ENCODE measurements at regions not wholly inside any gene's neighbourhood (a gene's known extent, or its start where the extent isn't known, plus 50 kb on each side); places are given as distances from the start of the nearest gene placed in this dataset.
"Not testable (repeated sequence)": the region's sequence is repeated elsewhere in the genome, so short reads cannot be mapped to it uniquely, and the experiment has no call there.

DNA sequence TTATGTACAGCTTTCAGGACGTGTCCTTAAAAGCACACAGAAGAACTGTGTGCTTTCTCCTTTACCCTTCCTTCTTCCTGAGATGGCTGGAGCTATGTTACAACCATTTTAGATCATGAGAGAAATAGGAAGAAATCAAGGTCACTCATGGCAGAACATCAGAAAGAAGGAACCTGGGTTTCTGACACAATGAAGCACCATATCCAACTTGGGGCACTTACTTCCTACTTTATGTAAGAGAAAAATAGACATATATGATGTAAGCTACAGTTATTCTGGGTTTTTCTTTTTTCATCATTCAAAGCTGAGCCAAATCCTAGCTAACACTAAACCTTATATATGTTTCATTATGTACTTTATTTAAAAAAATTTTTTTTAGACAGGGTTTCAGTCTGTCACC, 79.5 kb downstream of the FAM161A start:
- DNase-seq: no peak

DNA sequence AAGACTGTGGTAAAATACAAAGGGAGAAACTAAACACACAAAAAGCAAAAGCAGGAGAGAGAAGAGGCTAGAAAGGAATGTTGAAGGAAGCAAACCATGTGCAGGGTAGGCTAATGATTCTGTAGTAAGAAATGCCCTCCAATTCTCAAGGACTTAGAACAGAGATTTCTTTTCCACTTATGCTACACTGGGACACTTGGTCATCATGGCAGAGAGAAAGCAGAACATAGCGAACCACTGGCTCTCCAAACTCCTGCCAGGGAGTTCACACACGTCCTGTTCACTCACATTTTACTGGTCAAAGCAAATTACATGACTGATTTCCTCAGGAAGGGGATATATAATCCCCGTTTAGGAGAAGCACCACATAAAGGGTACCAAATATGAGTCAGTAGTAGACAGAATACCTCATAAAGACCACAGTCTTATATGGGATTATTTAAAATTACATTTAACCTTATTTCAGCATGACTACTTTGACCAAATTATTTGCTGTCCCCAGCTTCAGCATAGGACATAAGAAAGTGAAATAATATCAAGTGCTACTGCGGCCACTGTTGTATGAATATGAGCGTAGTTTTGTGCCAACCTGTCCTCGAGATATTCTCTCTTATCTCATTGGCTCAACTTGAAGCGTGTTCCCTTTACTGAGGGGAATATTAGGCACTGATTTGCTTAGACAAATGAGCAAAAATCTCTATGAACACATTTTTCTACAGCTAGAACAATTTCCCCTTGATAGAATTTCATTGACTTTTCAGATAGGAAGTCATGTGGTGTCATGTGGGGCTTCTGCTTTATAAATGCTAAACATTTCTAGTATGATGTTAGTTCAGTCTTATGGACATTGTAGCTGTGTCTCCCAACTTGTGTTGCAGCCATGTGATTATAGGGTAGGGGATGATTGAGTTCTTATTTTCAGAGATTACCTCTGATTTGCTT, 81.7 kb downstream of the FAM161A start:
- DNase-seq: no peak

DNA sequence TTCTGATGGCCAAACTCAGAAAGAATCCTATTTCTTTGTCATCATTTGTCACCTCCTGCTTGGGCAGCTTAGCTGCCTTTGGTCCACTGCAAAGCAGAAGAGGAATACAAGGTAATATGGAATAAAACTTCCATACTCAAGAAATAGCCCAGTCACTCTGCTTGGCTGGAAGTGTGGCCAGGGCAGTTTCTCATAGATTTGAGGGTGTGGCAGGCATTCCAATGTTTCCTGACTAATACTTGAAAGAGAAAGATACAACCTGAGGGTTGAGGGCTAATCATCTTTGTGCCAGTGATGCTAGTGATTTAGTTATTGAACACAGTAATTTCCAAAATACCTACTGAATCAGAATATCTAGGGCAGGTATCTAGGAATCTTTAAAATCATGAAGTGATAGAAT, 83.1 kb downstream of the FAM161A start:
- no peak for DNase-seq

DNA sequence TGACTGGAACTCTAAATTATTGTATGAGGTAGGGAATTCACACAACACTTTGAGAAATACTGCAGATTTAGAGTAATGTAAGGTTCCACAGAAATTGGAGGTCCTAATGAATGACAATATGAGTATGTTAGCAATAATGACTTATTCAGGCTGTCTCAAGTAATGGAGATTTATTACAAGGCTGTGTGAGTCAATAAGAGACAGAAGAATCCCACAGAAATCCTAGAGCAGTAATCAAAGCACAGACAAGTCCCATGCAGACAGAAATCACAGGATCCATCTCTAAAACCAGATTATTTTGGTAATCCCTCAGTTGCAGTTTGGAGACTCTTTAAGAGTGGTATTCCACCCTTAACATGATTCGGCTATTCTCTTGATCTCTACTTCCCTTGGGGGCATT, 83.6 kb downstream of the FAM161A start:
- no peak for DNase-seq

DNA sequence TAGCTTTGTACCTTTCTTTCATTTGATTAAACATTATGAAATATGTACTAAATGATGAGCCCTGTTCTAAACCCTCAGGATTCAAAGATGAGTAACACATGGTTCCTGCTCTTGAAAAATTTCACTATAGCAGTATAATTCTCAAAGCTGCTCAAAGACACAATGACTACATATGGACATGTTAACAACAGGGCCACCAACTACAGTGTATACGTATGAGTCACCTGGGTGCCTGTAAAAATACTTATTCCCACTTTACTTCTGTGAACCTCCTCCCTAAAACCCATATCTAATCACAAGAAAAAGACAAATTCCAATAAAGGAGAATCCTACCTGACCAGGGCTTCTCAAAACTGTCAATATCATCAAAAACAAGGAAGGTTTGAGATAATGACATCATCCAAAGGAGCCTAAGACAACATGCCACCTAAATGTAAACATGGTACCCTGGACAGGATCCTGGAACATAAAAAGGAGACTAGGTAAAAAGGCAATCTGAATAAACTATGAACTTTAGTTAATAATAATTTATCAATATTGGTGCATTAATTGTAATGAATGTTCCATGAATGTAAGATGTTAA, 84.7 kb downstream of the FAM161A start:
- no peak for DNase-seq

DNA sequence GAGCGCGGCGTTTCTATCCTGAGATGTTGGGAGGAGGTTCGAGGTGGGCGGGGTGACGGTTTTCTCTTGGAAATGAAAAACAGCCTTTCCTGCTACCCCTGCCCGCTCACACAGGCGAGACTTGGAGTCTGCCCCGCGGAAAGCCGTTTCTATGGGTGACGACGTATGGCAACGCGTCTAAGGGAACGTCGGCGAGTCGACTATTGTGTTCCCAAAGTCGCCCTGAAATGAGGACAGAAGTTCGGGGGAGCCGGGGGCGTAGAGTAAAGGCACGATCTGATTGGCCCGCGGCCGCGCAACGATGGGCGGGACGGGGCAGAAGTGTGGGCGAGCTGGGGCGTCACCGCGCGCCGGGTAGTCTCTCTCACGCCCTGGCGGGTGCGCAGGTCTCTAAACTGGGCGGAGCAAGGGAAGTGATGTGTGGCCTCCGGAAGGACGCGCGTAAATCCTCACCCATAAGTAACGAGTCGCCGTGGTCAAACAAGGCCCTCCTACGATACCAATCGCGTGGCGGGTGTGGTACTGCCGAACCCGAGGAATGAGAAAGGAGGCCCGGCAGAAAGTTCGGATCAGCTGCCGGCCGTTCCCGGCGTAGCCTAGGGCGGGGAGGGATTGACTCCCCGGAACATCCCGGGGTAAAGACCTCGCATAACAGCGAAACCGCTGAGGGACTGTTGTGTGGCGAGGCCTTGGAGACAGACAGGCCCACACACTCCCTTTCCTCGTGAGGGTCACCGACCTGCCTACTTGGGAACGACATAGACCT, 89.6 kb downstream of the FAM161A start:
- DNase-seq: peak; percentile 98

DNA sequence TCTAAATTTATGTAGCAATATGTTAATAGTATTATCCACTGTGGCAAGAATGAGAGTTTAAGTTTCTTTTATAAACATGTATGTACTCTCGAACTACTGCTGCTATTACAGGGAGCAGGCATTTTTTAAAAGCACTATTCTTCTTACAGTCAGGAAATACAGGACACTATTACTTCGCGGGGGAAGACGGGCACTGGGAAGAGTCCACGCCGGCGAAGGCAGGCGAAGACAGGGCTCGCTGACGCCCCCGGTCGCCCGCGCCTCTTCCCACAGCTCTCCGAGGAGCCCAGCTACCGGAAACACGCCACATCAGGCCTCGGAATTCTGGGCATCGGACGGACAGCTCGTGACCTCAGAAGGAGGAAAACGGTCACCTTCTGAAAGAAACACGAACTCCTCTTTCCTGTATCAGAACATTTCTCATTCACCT, 90.2 kb downstream of the FAM161A start:
- no peak for DNase-seq

DNA sequence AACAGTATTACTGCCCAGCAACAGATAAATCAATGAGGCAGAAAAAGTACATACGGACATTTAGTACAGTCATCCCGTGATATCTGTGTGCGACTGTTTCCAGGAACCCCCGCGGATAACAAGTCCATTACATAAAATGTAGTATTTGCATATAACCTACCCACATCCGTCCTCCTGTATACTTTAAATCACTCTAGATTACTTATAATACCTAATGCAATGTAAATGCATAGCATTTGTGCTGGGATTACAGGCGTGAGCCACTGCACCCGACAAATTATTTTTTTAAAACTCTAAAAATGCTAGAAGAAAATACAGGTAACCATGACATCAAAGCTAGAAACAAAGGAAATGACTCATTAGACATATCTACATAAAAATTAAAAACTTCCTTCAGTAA, 91.6 kb downstream of the FAM161A start:
- DNase-seq: peak; percentile 74

DNA sequence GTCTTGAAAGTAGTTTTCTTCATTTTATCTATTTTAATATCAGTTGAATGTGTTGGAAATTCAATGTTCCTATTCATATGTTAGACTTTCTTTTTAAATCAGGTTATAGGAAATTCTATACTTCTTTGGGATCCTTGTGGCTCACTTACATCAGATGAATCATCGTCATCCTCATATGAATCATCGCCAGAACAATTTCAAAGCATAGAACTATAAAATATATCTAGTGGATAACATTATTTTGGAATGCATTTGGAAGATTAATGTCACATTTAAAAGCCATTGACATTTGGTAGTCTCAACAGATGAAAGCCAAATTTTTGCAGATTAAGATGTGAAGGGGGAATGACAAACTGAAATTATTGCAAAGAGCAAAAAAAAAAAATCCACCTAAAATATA, 94.1 kb downstream of the FAM161A start:
- peak; percentile 31 for DNase-seq

DNA sequence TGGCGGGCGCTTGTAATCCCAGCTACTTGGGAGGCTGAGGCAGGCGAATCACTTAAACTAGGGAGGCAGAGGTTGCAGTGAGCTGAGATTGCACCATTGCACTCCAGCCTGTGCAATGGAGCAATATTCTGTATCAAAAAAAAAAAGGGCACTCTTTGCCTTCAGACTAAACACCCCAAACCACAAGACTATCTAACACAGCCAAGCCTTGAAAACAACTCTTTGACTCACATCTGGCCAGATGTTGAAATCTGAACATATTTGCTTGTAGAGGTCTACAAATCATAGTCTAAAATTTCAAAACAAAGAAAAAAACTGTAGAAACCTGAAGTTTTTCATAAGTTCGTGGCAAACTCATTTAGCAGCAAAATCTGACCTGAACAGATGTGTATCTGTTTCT, 94.9 kb downstream of the FAM161A start:
- peak; percentile 25 for DNase-seq

DNA sequence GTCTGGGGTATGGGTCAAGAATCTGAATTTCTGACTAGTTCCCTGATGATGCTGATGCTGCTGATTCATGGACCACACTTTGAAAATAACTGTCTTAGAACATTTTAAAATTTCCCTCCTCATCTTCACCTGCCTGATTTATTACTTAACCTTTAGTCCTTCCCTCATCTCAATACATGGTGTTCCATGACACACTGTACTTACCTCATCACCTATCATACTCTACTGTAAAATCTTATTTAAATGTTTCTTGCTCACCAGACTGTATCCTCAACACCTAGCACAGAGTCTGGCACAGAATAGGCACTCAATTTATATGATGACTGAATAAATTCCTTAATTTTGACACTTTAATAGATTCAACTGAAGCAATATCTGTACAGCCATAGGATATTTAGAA, 95.7 kb downstream of the FAM161A start:
- no peak for DNase-seq

DNA sequence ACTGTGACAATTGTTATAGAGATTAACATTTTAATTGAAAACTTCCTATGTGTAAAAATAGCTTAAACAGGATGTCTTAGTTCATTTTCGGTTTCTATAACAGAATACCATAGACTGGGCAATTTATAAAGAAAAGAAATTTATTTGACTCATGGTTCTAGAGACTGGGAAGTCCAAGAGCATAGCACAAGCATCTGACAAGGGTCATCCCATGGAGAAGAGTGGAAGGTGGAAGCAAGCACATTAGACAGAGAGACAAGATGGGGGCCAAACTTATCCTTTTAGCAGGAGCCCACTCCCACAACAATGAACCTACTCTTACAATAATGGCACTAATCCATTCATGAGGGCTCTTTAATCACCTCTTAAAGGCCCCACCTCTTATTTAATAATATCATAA, 100.3 kb downstream of the FAM161A start:
- DNase-seq: no peak

DNA sequence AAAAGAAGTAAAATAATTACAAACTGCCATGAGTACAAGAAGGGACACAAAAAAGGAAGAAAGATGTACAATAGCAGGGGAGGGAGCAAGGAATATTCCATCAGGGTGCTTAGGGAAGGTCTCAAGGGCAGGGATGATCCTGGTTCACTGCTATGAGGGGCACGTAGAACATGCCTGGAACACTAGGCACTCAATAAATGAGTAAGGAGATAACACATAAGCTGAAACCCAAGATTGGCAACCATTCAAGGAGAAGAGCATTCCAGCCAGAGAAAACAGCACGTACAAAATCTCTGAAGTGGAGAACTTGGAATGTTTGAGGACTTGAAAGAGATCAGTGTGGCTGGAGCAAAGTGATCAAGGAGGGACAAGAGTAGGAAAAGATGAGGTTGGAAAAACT, 103.2 kb downstream of the FAM161A start:
- DNase-seq: no peak

DNA sequence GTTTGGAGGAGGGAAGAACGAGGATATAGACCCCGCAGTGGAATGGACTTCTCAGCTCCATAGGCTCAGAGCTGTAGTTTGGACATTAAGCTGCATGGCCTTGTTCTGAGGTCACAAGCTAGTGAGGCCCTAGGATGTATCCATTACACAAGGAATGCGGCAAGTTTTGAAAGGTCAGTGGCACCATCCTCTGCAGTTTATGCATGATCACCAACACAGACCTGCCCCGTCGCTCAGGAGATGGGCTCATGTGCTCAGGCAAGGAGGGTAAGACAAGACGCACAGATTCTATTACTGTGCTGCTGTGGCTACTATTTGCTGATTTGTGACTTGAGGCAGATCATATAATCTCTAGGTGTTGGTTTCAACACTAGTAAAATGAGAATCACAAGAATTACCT, 110.9 kb downstream of the FAM161A start:
- no peak for DNase-seq

DNA sequence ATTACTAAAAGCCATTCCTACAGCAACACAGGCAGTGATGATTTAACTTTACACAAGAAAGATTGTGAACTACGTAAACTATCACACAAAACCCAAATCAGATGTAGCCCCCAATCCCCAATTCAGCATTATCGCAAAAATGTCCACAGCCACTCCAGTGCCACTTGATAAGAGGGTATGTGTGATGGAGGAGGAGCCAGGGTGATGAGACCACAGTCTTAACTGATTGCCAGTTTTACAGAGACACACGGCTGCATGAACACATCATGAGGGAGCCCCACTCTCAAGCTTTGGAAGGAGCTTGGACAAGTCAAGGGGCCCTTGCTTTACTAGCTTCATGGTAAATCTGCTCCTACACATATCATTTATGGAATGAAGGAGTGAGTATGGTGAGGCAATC, 116.0 kb downstream of the FAM161A start:
- DNase-seq: no peak

DNA sequence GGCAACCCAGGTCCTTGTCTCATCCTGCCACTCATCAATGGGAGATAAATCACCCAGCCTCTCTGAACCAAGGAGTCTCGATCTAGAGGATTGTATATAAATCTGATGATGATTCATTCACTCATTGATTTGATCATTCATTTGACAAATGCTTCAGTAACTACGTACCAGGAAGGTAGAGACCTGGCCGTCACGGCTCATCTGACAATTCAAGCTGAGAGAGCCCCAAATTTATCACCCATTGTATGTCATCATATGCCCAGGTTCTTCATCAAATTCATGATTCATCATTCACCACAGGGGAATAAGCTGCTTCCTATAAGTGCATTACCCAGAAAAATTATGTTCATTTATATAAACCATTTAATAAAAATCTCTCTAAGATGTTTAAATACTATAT, 116.9 kb downstream of the FAM161A start:
- no peak for DNase-seq

DNA sequence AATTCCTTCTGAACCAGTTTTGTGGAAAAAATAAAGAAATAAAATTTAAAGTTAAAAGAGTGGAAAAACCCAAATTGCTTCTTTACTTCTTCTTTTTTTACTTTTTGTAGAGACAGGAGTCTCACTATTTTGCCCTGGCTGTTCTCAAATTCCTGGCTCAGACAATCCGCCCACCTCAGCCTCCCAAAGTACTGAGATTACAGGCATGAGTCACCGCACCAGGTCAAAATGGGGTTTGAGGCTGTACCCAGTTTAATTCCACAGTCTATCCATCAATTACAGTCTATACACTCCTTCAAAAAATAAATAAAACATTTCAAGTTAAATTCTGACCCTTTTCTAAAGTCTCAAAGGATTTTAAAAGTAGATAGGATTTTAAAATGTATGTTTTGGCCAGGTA, 120.3 kb downstream of the FAM161A start:
- no peak for DNase-seq

DNA sequence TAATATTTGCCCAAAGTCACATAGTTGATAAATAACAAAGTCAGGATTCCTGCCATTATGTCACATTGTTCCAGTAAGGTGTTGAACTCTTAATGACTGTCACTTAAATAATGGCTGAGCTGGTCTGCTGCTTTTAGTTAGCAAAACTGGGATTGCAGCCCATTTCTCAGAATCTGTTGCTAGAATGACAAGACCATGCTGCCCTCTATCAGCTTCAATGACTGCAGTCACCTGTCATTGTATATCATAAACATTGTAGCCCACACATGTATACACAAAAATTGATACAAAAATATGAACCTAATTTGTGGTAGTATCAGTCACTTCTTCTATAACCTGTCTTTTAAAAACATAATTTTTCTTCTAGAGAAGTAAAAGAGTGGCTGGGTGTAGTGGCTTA, 121.1 kb downstream of the FAM161A start:
- no peak for DNase-seq

DNA sequence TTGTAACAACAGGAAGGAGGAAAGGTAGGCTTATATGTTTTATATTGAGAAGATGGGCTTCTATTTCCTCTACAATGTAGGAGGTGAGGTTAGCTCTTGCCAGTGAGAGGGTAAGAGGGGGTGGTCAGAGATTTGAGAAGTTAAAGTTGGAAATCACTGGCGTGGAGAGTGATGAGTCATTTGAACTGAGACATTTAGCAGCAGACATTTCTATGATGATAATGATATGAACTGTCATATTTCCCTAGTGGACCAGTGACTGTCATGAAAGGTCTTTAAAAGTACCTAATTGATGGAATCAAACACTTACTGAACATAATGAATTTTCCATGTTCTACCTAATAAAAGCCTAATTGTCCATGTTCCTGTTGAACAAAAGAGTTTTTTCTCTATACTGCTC, 126.1 kb downstream of the FAM161A start:
- peak; percentile 12 for DNase-seq

DNA sequence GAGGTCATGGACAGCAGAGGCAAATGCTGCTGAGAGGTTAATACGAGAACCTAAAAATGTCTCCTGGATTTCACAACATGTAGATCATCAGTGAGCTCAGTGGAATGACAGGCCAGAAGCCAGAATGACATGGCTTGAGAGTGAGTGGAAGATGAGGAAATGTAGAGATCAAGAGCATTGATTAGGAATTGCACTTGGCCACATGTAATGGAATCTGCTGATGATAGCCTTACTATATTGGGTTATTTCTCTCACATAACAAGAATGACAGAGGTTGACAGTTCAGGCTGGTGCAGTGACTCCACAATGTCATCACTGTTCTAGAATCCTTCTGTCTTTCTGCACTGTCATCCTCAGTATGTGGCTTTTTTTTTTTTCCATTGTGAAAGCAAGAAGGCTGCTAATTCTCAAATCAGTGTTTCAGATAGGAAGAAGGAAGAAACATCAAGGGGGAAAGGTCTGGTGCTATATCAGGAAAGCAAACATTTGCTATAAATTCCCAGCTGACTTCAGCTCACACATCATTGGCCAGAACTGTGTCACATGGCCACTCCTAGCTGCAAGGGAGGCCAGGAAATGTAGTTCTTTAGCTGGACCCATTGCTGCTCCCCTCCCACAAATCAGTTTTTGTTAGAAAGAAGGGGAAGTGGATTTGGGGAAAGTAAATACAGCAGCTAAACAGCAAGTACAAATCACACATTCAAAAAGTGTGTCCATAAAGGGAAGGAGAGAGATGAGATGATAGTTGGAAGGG, 127.2 kb downstream of the FAM161A start:
- DNase-seq: no peak

DNA sequence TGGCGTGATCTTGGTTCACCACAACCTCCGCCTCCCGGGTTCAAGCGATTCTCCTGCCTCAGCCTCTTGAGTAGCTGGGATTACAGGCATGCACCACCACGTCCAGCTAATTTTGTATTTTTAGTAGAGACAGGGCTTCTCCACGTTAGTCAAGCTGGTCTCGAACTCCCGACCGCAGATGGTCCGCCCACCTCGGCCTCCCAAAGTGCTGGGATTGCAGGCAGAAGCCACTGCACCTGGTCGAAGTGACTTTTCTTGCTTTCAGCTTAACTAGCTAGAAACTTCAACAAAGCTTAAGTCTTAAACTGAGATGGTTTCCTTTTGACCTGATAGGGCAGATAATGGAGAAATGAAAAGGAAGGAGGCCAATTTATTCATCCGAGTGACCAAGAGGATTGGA, 130.5 kb downstream of the FAM161A start:
- not testable (repeated sequence) for DNase-seq

DNA sequence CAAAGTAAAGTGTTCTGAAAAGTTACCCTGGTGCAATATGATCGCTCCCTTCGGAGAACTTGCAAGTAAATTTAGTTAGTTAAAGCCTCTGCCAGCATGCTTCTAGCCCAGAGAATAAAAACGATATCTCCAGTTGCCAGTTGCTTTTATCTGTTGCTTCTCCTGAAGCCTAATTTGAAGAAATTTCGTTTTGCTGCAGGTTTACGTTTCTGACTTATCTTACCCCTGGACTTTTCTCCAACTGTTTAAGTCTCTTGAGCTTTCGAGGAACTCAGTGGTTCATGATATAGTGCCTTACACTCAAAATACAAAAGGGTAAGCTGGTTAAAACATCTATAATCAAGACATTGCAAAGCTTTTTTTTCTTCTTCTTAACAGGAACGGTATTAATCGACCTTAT, 131.1 kb downstream of the FAM161A start:
- no peak for DNase-seq

DNA sequence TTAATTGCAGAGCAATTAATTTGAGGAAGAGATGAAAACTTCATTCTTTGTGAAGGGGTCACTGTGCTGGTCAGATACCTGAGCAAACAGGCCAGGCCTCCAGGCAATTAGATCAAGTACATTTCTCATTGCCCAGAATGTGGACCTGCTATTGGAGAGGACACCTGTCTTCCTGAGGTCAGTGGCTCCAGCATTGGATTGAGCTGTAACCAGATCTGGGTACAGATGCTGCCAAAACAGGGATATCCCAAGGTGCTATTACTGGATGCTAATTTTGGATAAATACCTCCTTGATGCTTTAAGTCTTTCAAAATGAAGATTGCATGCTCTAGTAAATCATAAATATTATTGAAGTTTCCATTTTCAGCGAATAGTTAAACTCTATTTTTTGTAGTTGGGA, 131.5 kb downstream of the FAM161A start:
- no peak for DNase-seq

Measured in activated CD4-positive, alpha-beta T cell treated with anti-CD3 and anti-CD28 coated beads, Interleukin-10, Interleukin-2, amounts not matched to agents 100 ng/mL and 50 ng/mL, durations not matched to agents 16 hours and 8 hours (primary cell).